SIG-M5 (cell line): ENCODE measurements at regions not wholly inside any gene's neighbourhood (a gene's known extent, or its start where the extent isn't known, plus 50 kb on each side); places are given as distances from the start of the nearest gene placed in this dataset.
"Not testable (repeated sequence)": the region's sequence is repeated elsewhere in the genome, so short reads cannot be mapped to it uniquely, and the experiment has no call there.

Source experiments
- DNase-seq: peaks from one replicate; lab custom pipeline; 2025; lab: John Stamatoyannopoulos, UW

DNA sequence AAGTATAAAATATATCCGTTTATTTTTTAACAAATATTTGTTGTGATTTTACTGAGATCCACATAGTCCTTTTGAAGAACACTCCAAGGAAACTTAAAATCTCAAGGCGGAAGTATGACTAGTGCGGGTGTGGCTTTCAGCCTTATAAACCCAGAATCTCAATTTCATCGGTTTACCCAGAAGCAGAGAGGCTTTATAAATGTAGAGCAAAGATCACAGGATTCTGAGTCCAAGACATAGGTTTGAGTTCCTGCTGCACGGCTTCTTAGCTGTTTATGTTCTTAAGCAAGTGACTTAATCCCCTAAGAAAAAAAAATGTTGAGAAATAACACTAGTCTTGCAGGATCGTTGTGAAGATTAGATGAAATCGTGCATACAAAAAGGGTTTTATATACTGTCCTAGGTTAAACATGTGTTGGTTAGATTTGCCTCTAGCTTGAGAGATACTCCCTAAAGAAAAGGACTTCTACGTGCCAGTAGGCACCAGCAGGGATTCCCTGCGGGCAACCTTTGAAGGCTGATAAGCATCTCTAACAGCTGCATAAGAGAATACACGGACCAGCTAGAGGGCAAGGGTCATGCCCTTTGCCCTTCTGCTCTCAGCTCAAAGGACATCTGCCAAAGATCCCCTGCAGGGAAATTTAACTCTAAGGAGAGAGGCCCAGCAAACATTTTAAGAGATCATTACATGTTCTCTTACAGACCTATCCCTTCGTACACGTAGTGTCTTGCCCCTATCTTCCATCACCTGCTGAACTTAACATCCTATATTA, 130.4 kb upstream of the MIR17HG start:
- DNase-seq = no peak

DNA sequence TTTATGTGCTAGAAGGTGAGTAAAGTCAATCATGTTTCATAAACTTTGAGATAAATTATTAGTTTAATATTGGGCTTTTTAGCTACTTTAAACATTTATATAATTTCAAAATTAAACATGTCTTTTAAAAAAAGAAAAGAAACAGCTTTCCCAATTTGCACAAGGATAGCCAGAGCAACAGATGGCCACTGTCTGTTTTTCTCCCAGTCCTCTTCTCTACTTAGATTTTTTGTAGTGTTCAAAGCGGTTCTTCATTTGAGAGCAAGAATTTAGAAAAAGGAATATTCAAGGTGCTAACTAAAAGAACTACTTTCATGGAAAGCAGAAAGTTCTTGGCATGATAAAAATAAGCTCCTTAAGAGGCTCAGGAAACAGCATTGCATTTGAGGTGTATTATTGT, 128.3 kb upstream of the MIR17HG start:
- DNase-seq = no peak

DNA sequence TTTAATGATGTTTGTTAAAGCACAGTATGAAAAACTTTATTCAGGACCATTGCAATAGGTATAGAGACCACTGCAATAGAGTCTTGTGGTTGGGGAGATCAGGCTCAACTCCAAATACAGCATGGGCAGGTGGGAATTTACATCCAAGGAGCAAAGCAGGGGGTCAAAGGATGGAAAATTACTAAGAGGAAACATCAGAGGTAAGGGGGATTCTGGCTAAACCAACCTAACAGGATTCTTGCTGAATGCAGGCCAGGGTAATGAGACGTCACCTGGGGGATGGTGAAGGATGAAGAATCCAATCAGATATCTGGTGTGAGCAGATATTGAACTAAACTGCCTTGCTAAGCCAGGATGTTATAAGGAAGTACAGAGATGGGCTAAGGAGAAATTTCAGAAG, 126.6 kb upstream of the MIR17HG start:
- DNase-seq = no peak

DNA sequence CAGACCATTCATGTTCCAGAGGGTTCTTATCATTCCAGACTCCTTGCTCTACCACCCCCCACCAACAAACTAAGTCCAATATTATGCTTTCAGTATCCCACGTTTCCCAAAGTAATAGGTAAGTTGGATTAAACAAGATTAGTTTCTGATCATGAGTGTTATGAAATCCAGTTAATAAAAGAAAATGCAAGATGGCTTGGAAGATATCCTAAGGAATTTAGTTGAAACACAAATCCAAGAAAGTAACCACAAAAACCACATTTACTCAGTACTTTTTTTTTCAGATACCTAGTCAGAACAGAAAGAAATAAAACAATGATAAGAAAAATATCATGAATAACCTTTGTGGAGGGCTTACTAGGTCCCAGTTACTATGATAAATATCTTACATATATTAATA, 119.4 kb upstream of the MIR17HG start:
- no peak for DNase-seq

DNA sequence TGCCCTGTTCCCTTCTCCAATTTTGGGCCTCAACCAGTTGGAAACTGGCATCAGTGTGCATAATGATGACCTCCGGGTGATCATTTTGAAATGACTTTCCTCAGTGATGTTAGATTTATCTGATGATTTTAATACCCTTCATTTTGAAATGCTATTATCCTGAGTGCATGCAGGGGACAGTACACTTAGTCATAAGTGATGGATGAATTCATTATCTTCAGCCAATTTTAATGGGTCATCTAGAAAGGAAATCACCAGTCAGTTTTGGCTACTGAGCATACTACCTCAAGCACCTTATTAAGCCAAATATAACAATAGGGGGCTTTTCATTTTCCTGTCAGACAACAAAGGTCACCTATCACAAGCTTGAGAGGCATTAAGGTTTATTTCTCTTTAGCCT, 118.5 kb upstream of the MIR17HG start:
- no peak for DNase-seq

DNA sequence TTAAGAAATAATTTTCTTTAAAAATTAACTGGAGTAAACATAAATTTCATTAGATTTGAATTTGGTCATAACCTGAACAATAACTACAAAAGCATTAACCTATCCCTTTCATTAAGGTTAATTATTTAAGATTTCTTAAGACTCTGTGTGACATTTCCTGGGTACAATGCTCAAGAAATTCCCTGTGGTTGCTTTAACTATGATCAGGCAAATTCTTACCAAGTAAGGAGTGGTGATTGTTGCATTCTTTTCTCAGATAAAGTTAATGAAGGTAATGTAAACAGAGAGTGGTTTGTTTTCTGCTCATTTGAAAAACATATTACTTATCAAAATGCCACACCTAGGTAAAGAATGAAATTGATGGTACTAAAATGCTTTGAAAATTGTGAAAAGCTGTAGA, 114.8 kb upstream of the MIR17HG start:
- DNase-seq = no peak

DNA sequence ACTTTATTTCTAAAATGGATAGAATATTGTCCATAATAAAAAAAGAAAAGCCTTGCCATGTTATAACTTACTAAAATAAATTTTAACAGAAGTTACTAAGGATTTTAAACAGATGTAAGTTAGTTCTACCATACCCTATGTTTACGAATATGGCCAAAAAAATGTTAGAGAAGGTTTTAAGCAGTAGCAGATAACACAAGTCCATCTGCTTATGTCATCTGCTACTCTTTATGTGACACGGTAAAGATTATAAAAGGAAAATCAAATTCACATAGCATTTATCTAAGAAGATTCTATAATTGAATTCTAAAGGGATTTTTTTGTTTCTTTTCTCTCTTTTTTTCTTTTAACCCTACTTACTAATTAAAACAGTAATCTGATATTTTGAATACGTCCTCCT, 114.2 kb upstream of the MIR17HG start:
- DNase-seq = no peak

DNA sequence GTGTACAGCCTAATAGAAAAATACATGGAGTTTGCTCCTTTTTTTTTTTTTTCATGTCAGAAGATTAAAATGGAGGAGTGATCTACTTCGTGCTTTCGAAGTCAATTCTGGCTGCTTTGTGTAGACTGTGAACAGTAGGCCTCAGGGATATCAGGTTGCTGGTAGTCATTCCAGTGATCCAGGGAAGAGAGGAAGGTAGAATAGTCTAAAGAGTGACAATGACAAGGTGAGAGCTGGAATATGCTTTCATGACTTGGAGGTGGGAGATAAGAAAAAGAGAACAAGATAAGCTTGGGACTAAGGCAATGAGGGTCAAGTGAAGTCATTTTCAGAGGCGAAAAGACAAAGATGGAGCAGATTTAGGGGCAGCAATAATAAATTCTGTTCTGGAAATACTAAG, 111.3 kb upstream of the MIR17HG start:
- no peak for DNase-seq

DNA sequence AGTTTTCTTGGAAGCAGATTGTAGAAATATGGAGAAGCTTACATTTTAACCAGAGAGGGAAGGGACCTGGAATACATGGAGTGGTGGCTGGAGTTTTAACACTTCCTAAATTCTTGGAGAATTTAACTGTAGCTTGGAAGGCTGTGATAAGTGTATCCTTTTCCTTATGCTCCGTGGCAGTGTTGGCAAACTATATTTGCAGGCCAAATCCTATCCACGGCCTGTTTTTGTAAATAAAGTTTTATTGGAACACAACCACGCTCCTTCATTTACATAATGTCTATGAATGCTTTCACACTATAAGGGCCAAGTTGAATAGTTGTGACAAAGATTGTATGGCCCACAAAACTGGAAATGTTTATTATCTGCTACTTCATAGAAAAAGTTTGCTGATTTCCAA, 110.6 kb upstream of the MIR17HG start:
- no peak for DNase-seq

DNA sequence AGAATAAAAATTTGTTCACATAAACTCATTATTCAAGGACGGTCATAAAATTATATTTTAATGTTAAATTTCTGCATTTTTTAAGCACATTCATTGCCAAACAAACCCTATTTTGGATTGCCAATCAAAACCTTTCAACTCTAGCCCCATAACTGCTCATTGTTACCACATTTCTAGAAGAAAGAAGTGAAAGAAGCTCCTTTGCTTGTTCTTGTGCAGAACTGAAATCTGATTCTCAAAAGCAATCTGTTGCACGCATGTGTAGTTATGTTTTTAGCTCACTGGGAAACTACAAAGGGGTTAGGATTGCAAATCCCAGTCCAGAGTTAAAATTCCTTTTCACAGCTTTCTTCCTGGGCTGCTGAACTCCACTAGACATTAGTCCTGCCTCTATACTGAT, 109.5 kb upstream of the MIR17HG start:
- no peak for DNase-seq

DNA sequence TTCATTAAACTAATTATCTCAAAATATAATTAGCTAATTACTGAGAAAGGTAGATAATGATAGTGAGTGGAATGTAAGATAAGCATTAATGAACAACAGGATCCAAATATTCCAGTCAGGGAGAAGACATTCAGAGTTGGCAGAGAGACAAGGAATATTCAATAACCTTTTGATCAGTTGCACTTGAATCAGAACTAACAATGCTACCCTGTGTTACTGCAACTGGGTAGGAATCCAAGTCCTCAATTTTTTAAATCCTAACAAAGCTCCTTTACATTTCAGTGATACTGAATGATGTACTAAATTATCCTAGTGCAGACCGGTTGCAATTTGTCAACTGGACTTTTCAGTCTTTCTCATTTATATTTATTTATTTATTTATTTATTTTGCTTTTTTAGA, 107.1 kb upstream of the MIR17HG start:
- DNase-seq = no peak

DNA sequence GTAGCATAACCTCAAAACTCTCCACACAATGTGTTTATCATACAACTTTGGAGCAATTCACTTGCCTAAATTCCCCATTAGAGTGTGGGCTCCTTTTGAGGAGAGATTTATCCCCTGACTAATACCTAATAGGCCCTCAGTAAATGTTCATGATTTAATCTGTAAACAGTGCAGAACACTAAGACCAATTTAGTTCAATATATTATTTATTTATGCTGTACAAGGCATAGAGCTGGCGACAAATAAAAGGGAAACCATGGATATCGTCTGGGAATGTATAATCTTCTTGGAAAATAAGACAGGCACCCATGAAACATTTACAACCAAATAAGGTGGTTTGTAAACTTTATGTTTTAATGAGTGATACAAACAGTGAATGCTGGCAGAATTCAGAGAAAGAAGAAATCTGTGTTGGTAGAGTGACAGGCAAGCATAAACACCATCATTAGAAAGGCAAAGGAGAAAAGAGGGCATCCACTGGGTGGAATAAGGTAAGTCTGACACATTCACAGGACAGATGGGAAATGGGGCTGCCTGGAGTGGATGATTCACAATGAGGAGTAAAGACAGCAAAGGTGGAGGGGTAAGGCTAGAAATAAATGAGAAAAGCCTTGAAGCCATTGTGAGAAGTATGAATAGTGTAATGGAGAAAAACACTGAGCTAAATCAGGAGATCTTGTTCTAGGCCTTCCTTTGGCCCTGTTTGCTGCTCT, 106.1 kb upstream of the MIR17HG start:
- no peak for DNase-seq

DNA sequence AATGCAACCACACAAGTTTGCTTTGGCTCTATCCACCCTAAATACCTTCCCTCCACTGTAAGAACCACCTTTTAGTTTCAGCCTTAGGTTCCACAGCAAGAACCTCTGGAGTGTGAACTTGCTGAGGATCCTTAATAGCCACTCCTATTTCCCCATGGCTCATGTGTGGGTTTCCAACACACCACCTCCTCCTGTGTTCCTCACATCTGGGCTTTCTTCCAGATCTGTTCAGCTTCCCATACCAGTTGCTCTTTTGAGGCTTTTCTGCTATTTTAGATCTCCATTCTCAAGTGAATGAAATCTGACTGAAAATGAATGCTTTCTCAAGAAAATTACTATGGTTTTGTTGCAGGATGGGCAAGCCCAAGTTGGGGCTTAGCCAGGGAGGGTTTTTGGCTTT, 104.8 kb upstream of the MIR17HG start:
- no peak for DNase-seq

DNA sequence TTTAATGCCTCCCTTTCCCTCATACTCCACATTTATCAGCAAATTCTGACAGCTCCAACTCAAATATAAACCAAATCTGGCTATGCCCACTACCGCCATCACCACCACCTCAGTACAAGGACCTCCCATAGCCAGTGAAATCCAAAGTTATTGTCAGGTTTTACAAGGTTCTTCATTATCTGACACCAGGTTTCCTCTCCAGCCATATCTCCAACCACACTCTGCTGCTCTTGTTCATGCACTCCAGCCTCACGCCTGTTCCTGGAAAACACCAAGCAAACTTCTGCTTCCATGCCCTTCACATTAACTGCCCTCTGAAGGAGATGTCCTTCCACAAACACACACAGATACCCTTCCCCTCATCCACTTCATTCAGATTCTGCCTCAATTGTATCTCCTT, 102.2 kb upstream of the MIR17HG start:
- no peak for DNase-seq

DNA sequence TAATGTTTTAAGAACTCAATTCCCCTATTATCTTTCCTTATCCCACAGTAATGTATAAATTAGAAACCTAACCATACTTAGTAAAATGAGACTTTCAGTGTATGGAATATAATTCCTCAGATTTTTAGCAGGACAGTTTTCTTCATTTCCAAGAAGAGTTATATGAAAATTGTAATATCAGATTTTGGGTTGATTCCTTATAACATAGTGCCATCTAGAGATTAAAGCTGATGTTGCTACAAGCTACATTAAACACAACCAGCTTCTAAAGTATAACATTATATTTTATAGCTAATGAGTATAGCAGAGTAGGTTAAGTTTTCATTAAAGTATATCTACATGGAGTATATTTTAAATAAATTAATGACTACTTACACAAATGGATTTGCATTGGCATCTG, 99.7 kb upstream of the MIR17HG start:
- DNase-seq = no peak

DNA sequence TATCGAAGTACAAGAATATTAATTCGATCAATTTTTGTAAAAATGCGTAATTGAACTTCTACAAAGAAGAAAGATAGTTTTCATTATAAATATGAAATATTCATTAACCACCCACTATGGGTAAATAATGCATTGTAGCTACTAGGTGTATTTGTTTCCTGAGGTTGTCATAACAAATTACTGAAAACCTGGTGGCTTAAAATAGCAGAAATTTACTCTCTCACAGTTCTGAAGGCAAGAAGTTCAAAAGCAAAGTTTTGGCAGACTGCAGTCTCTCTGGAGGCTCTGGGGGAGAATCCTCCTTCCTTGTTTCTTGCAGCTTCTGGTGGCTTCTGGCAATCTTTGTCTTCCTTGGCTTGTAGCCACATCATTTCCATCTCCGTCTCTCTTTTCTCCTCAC, 99.2 kb upstream of the MIR17HG start:
- DNase-seq = no peak

DNA sequence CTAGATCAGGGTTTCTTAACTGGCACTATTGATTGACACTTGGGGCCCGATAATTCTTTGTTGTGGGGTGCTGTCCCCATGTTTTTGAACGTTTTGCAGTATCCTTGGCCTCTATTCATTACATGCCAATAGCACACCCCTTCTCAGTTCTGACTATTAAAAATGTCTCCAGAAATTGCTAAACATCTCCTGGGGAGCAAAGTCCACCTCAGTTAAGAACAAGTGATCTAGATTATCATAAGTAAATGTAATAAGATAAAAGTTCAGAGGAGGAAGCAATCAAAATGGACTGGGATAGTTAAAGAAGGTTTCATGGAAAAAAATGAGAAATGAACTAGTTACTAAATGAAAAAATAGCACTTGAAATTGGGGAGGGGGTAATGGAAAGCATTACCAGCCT, 98.1 kb upstream of the MIR17HG start:
- no peak for DNase-seq

DNA sequence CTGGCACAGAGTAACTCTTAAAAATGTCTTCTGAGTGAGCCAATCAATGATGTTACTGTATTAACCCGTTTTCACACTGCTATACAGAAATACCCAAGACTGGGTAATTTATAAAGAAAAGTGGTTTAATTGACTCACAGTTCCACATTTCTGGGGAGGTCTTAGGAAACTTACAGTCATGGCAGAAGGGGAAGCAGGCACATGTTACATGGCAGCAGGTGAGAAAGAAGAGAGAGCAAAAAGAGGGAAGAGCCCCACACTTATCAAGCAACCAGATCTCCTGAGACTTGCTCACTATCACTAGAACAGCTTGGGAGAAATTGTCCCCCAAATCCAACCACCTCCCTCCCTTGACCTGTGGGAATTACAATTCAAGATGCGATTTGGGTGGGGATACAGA, 97.6 kb upstream of the MIR17HG start:
- no peak for DNase-seq

DNA sequence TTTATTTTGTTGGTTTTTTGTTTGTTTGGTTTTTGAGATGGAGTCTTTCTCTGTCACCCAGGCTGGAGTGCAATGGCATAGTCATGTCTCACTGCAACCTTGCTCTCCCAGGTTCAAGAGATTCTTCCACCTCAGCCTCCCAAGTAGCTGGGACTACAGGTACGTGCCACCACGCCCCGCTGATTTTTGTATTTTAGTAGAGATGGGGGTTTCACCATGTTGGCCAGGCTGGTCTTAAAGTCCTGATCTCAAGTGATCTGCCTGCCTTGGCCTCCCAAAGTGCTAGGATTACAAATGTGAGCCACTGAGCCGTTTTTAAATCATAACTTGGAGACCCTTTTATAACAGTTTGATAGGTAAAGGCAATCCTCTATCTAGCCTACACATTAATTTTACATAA, 95.9 kb upstream of the MIR17HG start:
- not testable (repeated sequence) for DNase-seq

DNA sequence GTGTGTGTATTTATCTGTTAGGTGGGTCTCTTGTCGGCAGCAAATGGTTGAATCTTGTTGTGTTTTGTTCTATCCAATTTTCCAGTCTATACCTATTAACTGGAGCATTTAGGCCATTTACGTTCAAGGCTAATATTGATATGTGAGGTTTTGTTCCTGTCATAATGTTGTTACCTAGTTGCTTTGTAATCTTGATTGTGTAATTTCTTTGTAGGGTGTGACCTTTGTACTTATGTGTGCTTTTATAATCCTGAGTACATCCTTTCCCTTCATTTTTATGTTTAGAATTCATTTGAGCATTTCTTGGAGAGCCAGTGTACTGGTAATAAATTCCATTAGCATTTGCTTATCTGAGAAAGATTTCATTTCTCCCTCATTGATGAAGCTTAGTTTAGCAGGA, 83.0 kb upstream of the MIR17HG start:
- DNase-seq = no peak

DNA sequence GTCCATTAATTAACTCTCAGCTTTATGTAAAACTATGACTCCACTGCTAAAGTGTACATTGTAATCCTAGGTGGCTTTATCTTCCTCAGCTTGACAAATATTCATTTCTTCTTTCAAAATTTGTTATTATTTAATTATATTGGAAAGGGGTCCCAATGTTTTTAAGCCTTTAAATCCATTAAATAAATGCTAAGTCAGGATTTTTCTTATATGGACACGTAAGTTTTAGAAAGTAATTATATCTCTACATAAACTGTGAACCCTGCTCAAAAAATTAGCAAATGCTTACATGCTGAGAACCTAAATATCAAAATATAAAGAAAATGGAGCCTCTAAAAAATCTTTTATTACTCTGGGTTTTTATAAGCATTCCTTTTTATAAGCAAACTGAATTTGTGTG, 78.2 kb upstream of the MIR17HG start:
- no peak for DNase-seq

DNA sequence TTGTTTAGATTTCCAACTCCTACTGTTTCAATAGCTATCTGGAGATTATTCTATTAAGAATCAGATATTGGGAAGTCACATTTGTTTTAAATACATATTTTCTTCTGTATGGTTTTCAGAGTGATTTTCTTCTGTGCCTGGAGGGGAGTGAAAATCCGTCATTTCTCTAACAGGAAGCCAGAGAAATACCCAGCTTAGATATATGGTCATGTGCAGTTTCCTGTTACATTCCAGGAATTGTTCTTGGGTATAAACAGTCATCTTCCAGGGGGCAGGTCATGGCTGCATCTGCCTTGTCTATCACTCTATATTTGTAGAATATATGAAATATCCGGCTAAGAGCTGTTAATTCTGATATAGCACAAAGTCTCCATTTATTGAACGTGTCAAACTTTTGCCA, 77.5 kb upstream of the MIR17HG start:
- no peak for DNase-seq

DNA sequence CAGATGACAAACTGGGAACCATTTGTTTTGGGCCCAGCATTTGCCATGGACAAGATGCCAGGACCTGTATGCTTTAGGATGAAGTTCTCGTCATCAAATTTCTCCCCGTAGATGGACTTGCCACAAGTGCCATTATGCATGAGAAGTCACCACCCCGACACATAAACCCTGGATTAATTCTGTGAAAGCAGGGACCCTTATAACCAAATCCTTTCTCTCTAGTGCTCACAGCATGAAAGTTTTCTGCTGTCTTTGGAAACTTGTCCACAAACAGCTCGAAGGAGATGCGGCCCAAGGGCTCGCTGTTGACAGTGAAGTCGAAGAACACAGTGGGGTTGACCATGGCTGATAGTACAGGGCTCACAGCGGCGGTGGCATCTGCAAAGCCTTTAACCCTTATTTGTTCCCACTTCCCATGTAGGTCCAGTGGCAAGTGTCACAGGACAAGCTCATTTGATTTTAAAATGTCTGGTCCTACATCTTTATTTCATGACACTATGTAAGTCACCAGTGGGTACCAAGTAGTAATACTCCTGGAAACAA, 75.2 kb upstream of the MIR17HG start:
- DNase-seq = no peak

DNA sequence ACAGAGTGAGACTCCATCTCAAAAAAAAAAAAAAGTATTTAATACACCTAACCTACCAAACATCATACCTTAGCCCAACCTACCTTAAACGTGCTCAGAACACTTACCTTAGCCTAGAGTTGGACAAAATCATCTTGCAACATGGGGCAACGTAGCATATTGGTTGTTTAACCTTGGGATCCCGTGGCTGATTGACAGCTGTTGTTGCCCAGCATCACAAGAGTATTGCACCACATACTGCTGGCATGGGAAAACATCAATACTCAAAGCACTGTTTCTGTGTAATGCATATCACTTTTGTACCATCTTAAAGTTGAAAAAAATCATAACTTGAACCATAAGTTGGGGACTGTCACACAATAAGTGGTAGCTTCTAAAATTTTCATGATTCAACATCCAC, 73.8 kb upstream of the MIR17HG start:
- DNase-seq = no peak
